HUES6 (cell line): ENCODE measurements at regions not wholly inside any gene's neighbourhood (a gene's known extent, or its start where the extent isn't known, plus 50 kb on each side); places are given as distances from the start of the nearest gene placed in this dataset.

Source experiments
- H3K27ac ChIP-seq: 2 replicates; pipeline ENCODE4 v1.7.0; 2013; ENCODE audit warnings: low read depth, mild to moderate bottlenecking, low read length, inconsistent platforms
- H3K27me3 ChIP-seq: 2 replicates; pipeline ENCODE4 v1.6.1; 2013; ENCODE audit warnings: low read length; ENCODE audit not compliant: control insufficient read depth, insufficient read depth
- H3K36me3 ChIP-seq: 2 replicates; pipeline ENCODE4 v1.6.1; 2013; ENCODE audit warnings: low read length; ENCODE audit not compliant: control insufficient read depth, insufficient read depth
- H3K4me1 ChIP-seq: 2 replicates; pipeline ENCODE4 v1.6.1; 2013; ENCODE audit warnings: low read length; ENCODE audit not compliant: control insufficient read depth, insufficient read depth
- H3K4me3 ChIP-seq: 2 replicates; pipeline ENCODE4 v1.5.1; 2013; ENCODE audit warnings: low read depth, low read length
- H3K9ac ChIP-seq: one replicate; pipeline ENCODE4 v1.6.1; 2013; ENCODE audit warnings: mild to moderate bottlenecking, low read length
- H3K9me3 ChIP-seq: 2 replicates; pipeline ENCODE4 v1.6.1; 2013; ENCODE audit warnings: low read depth, low read length; ENCODE audit not compliant: control insufficient read depth, insufficient read depth

- no peak overlapping the region for H3K4me3 ChIP-seq
- H3K27me3 ChIP-seq = no peaks in the 10 kb centered on the region
- H3K9ac ChIP-seq = no peak overlapping the region
These were observed 174.7 kb upstream of the NFIB start for GRCh38 chr9:14488421-14489190.

GRCh38 chr9:14487547-14488185, 173.7 kb upstream of the NFIB start:
- Histone ChIP-seq H3K9me3 (no peaks in the 10 kb centered on the region), H3K4me3 (no peak overlapping the region), H3K9ac (no peak overlapping the region), H3K27ac (no peak overlapping the region), H3K36me3 (no peaks in the 10 kb centered on the region), H3K27me3 (no peaks in the 10 kb centered on the region), H3K4me1 (peaks cover 3% of the 10 kb centered on the region; the same call in 1 of the 2 replicates)

More at GRCh38 chr9:14488421-14489190, 174.7 kb upstream of the NFIB start:
- Histone ChIP-seq H3K36me3 (no peaks in the 10 kb centered on the region), H3K4me1 (0 out of 2 replicates have a peak, but pooled peaks cover 3% of the 10 kb centered on the region), H3K9me3 (no peaks in the 10 kb centered on the region), H3K27ac (no peak overlapping the region)

- Histone ChIP-seq H3K9ac (no peak overlapping the region), H3K27ac (no peak overlapping the region), H3K36me3 (no peaks in the 10 kb centered on the region), H3K27me3 (no peaks in the 10 kb centered on the region), H3K4me1 (peaks cover 4% of the 10 kb centered on the region), H3K9me3 (no peaks in the 10 kb centered on the region), H3K4me3 (no peak overlapping the region)
These were observed 171.4 kb upstream of the NFIB start for GRCh38 chr9:14485366-14485765.

GRCh38 chr9:14482856-14483255, 168.9 kb upstream of the NFIB start:
- no peaks in the 10 kb centered on the region for H3K36me3 ChIP-seq
- no peaks in the 10 kb centered on the region for H3K9me3 ChIP-seq
- no peaks in the 10 kb centered on the region for H3K27me3 ChIP-seq
- H3K4me1 ChIP-seq = peaks cover 16% of the 10 kb centered on the region
- H3K4me3 ChIP-seq = no peak overlapping the region
- no peak overlapping the region for H3K27ac ChIP-seq
- H3K9ac ChIP-seq = no peak overlapping the region

- no peak overlapping the region for H3K27ac ChIP-seq
These were observed 166.6 kb upstream of the NFIB start for GRCh38 chr9:14480526-14480925.

GRCh38 chr9:14479163-14479560, 165.2 kb upstream of the NFIB start:
- Histone ChIP-seq H3K4me3 (no peak overlapping the region), H3K27me3 (no peaks in the 10 kb centered on the region), H3K36me3 (no peaks in the 10 kb centered on the region), H3K9me3 (no peaks in the 10 kb centered on the region), H3K27ac (no peak overlapping the region), H3K4me1 (peaks cover 14% of the 10 kb centered on the region), H3K9ac (no peak overlapping the region)

More at GRCh38 chr9:14480526-14480925, 166.6 kb upstream of the NFIB start:
- no peaks in the 10 kb centered on the region for H3K36me3 ChIP-seq
- no peak overlapping the region for H3K9ac ChIP-seq
- peaks cover 14% of the 10 kb centered on the region for H3K4me1 ChIP-seq
- H3K4me3 ChIP-seq = no peak overlapping the region
- H3K9me3 ChIP-seq = no peaks in the 10 kb centered on the region
- H3K27me3 ChIP-seq = no peaks in the 10 kb centered on the region

- Histone ChIP-seq H3K4me1 (peaks cover 14% of the 10 kb centered on the region), H3K4me3 (no peak overlapping the region), H3K36me3 (no peaks in the 10 kb centered on the region), H3K9ac (no peak overlapping the region), H3K27ac (no peak overlapping the region), H3K9me3 (no peaks in the 10 kb centered on the region), H3K27me3 (no peaks in the 10 kb centered on the region)
These were observed 164.5 kb upstream of the NFIB start for GRCh38 chr9:14478175-14479162.

GRCh38 chr9:14471041-14471440, 157.1 kb upstream of the NFIB start:
- Histone ChIP-seq H3K4me3 (no peak overlapping the region), H3K27me3 (no peaks in the 10 kb centered on the region), H3K27ac (no peak overlapping the region), H3K4me1 (peaks cover 12% of the 10 kb centered on the region), H3K9ac (no peak overlapping the region), H3K9me3 (no peaks in the 10 kb centered on the region), H3K36me3 (no peaks in the 10 kb centered on the region)

- Histone ChIP-seq H3K9me3 (no peaks in the 10 kb centered on the region), H3K27ac (no peak overlapping the region), H3K4me1 (peaks cover 17% of the 10 kb centered on the region), H3K4me3 (no peak overlapping the region), H3K9ac (no peak overlapping the region), H3K27me3 (no peaks in the 10 kb centered on the region), H3K36me3 (no peaks in the 10 kb centered on the region)
These were observed 153.9 kb upstream of the NFIB start for GRCh38 chr9:14467675-14468374.

- H3K9ac ChIP-seq = no peak overlapping the region
- H3K36me3 ChIP-seq = no peaks in the 10 kb centered on the region
- H3K27ac ChIP-seq = no peak overlapping the region
- no peaks in the 10 kb centered on the region for H3K9me3 ChIP-seq
- peaks cover 17% of the 10 kb centered on the region for H3K4me1 ChIP-seq
- no peaks in the 10 kb centered on the region for H3K27me3 ChIP-seq
- no peak overlapping the region for H3K4me3 ChIP-seq
These were observed 152.9 kb upstream of the NFIB start for GRCh38 chr9:14466828-14467227.
